ENCODE measurements at regions not wholly inside any gene's neighbourhood (a gene's known extent, or its start where the extent isn't known, plus 50 kb on each side); places are given as distances from the start of the nearest gene placed in this dataset.

DNA sequence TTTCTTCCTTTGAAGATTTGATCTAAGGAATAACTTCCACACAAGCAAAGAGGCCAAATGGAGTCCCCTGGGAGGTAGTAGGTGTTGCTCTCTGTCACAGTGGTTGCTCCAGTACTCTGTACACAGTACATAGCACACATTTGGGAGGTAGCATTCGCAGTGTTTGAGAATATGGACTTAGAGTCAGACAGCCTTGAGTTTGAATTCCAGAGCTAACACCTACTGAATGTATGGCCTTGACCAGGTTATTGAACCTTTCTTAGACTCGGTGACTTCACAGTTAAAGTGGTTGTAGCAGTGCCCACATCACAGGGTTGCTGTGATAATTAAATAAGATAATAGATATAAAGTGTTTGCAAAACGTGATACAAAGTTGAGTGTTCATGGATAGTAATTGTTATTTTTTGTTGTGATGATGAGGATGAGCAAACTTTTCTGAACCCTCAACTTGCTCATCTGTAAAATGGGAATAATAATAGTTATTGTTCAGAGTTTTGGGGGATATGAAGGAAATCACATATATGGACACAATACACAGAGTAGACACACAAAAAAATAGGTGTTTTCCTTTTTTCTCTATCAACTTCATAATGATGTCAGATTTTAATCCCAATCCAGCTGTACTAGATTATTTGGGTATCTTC, 271.6 kb upstream of the CRY1 start:
- Histone ChIP-seq H3T11ph (ENCODE audit: low read length) (no peak overlapping the region), H3K79me1 (ENCODE audit: insufficient read depth, low read depth, low read length, poor library complexity, severe bottlenecking) (no peaks in the 10 kb centered on the region), H2BK15ac (ENCODE audit: low read depth, low read length) (no peak overlapping the region), H3K27me3 (ENCODE audit: insufficient read depth, low read length) (no peaks in the 10 kb centered on the region), H4K20me1 (ENCODE audit: control insufficient read depth, insufficient read depth, insufficient read length) (no peaks in the 10 kb centered on the region), H3K79me2 (ENCODE audit: insufficient read depth, low read length) (no peaks in the 10 kb centered on the region), H3K9ac (ENCODE audit: extremely low read depth, insufficient read length, low read length) (no peak overlapping the region), H2BK5ac (ENCODE audit: insufficient read length, low read length) (no peak overlapping the region), H4K8ac (replicated peaks; ENCODE audit: insufficient read length, low read depth, low read length) (no peak overlapping the region), H3K4me1 (ENCODE audit: insufficient read depth, low read length) (no peaks in the 10 kb centered on the region; the same call in 1 of the 2 replicates), H2AK5ac (ENCODE audit: insufficient read length, low read length) (no peak overlapping the region), H3K9me3 (ENCODE audit: control insufficient read depth, low read depth, low read length) (no peaks in the 10 kb centered on the region), H3K27ac (ENCODE audit: insufficient read length, low read depth, low read length) (no peak overlapping the region), H3K56ac (ENCODE audit: insufficient read length, low read depth, low read length) (no peak overlapping the region), H2BK12ac (ENCODE audit: insufficient read length, low read depth, low read length) (no peak overlapping the region), H3K18ac (ENCODE audit: insufficient read length, low read depth, low read length) (no peak overlapping the region), H2BK20ac (ENCODE audit: low read depth, low read length, poor library complexity, severe bottlenecking) (no peak overlapping the region), H4K5ac (ENCODE audit: insufficient read length, low read depth, low read length) (no peak overlapping the region), H3K4ac (ENCODE audit: low read depth, low read length) (no peak overlapping the region), H3K23me2 (ENCODE audit: insufficient read length, low read depth, low read length, poor library complexity, severe bottlenecking) (no peaks in the 10 kb centered on the region), H3K23ac (ENCODE audit: insufficient read length, low read depth, low read length) (no peak overlapping the region), H3K14ac (ENCODE audit: insufficient read depth, low read length) (no peak overlapping the region), H2AFZ (ENCODE audit: low read length) (no peak overlapping the region), H4K91ac (ENCODE audit: insufficient read length, low read depth, low read length) (no peak overlapping the region), H3K4me2 (ENCODE audit: insufficient read depth, insufficient read length, low read length) (no peak overlapping the region), H2BK120ac (ENCODE audit: low read depth, low read length, poor library complexity, severe bottlenecking) (no peak overlapping the region)
- Mint-ChIP-seq H3K9me3 (no peaks in the 10 kb centered on the region), H3K27me3 (ENCODE audit: low read depth) (no peaks in the 10 kb centered on the region), H3K4me1 (peaks cover 4 to 11% of the 10 kb centered on the region in 2 experiments; a peak in 2 of 4 replicates), H3K27ac (no peak overlapping the region), H3K36me3 (ENCODE audit: insufficient read depth in 1 of 3, low read depth in 3 of 3) (no peaks in the 10 kb centered on the region), H3K4me3 (no peak overlapping the region)
- 100% methylated on average over 1 of the region's 3 CpGs for WGBS (ENCODE audit: extremely low coverage, insufficient read length, low lambda C conversion rate)
- DNase-seq, result no peak
- TF ChIP-seq, protein P1, sequence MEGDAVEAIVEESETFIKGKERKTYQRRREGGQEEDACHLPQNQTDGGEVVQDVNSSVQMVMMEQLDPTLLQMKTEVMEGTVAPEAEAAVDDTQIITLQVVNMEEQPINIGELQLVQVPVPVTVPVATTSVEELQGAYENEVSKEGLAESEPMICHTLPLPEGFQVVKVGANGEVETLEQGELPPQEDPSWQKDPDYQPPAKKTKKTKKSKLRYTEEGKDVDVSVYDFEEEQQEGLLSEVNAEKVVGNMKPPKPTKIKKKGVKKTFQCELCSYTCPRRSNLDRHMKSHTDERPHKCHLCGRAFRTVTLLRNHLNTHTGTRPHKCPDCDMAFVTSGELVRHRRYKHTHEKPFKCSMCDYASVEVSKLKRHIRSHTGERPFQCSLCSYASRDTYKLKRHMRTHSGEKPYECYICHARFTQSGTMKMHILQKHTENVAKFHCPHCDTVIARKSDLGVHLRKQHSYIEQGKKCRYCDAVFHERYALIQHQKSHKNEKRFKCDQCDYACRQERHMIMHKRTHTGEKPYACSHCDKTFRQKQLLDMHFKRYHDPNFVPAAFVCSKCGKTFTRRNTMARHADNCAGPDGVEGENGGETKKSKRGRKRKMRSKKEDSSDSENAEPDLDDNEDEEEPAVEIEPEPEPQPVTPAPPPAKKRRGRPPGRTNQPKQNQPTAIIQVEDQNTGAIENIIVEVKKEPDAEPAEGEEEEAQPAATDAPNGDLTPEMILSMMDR (conservative IDR thresholded peaks at IDR 0.05), result no peak

Measured in H9 (cell line).